H1 (cell line): ENCODE measurements at regions not wholly inside any gene's neighbourhood (a gene's known extent, or its start where the extent isn't known, plus 50 kb on each side); places are given as distances from the start of the nearest gene placed in this dataset.

Experiments
- CTCF ChIA-PET: fragments of 300-600 bp; sonication (Branson Sonifier 250); formaldehyde crosslinking; loops from one replicate; lab custom pipeline; 2021; ENCODE audit not compliant: partially characterized antibody; lab: Charles Lee
- POLR2A ChIA-PET: fragments of 300-600 bp; sonication (Branson Sonifier 250); formaldehyde crosslinking; loops from one replicate; lab custom pipeline; 2021; ENCODE audit warnings: inconsistent platforms; ENCODE audit not compliant: partially characterized antibody; lab: Charles Lee
- DNase-seq, 2 experiments: peaks; one replicate each; pipeline versions ENCODE4 v3.0.0 to v3.0.0-alpha.2; 2010 to 2022; ENCODE audit warnings: low spot score in 2 of 2, low read depth in 1 of 2, mixed read lengths in 1 of 2
- FAIRE-seq: peaks from 2 replicates; lab custom pipeline; 2011; peaks lifted over from hg19 to GRCh38; lab: Jason Lieb, UNC
- H2AFZ ChIP-seq: 2 replicates; pipeline ENCODE4 v1.8.1; 2012; ENCODE audit warnings: low read length, inconsistent platforms
- H2AK5ac ChIP-seq: 2 replicates; pipeline ENCODE4 v1.6.1; 2013; ENCODE audit warnings: low read depth, low read length
- H2BK120ac ChIP-seq: replicated peaks from 2 replicates; pipeline ENCODE3; 2013; ENCODE audit warnings: low read depth, low read length, inconsistent platforms
- H2BK12ac ChIP-seq: 2 replicates; pipeline ENCODE4 v1.6.1; 2013; ENCODE audit warnings: low read depth, low read length
- H2BK15ac ChIP-seq: 2 replicates; pipeline ENCODE4 v1.6.1; 2013; ENCODE audit warnings: low read length
- H2BK20ac ChIP-seq: 2 replicates; pipeline ENCODE4 v1.6.1; 2013; ENCODE audit warnings: low read length
- H2BK5ac ChIP-seq: 2 replicates; pipeline ENCODE4 v1.6.1; 2013; ENCODE audit warnings: low read depth, low read length
- H3K14ac ChIP-seq: 2 replicates; pipeline ENCODE4 v1.6.1; 2013; ENCODE audit warnings: inconsistent platforms; ENCODE audit not compliant: insufficient read length
- H3K18ac ChIP-seq: 2 replicates; pipeline ENCODE4 v1.6.1; 2013; ENCODE audit warnings: low read length; ENCODE audit errors: extremely low read depth
- H3K23ac ChIP-seq: 2 replicates; pipeline ENCODE4 v1.6.1; 2013; ENCODE audit warnings: inconsistent platforms; ENCODE audit not compliant: insufficient read length
- H3K23me2 ChIP-seq: 2 replicates; pipeline ENCODE4 v1.6.1; 2013; ENCODE audit warnings: low read depth, low read length
- H3K27ac ChIP-seq: 2 replicates; pipeline ENCODE4 v1.6.1; 2011; ENCODE audit warnings: low read depth, low read length, inconsistent platforms
- H3K27me3 ChIP-seq, 4 experiments: replicated peaks in 1 of 4; 1 replicate in 1 of 4; 2 replicates in 3 of 4; pipeline versions ENCODE4 v1.6.1 to v1.8.1; 2011 to 2013; ENCODE audit warnings: low read length in 3 of 4, mild to moderate bottlenecking in 3 of 4, inconsistent platforms in 2 of 4, mixed read lengths in 2 of 4, moderate library complexity in 1 of 4; ENCODE audit not compliant: control insufficient read depth in 3 of 4, insufficient read depth in 3 of 4; ENCODE audit errors: extremely low read depth in 1 of 4
- H3K36me3 ChIP-seq, 4 experiments: 2 replicates each; pipeline versions ENCODE4 v1.6.1 to v1.8.1; 2011 to 2013; ENCODE audit warnings: mild to moderate bottlenecking in 4 of 4, low read length in 3 of 4, moderate library complexity in 2 of 4, control low read depth in 1 of 4, inconsistent platforms in 1 of 4; ENCODE audit not compliant: insufficient read depth in 4 of 4, control insufficient read depth in 2 of 4
- H3K4ac ChIP-seq: replicated peaks from 2 replicates; pipeline ENCODE3; 2013; ENCODE audit warnings: low read length, low read depth, mixed read lengths, inconsistent platforms; ENCODE audit not compliant: insufficient read length
- H3K4me1 ChIP-seq, 4 experiments: replicated peaks in 1 of 4; 1 replicate in 1 of 4; 2 replicates in 3 of 4; pipeline versions ENCODE4 v1.6.1 to v1.8.1; 2011 to 2013; ENCODE audit warnings: low read length in 3 of 4, inconsistent platforms in 2 of 4, mixed read lengths in 1 of 4; ENCODE audit not compliant: insufficient read depth in 4 of 4, control insufficient read depth in 3 of 4
- H3K4me2 ChIP-seq, 2 experiments: 2 replicates each; pipeline versions ENCODE4 v1.6.1 to v1.8.1; 2011 to 2013; ENCODE audit warnings: low read depth in 2 of 2, low read length in 2 of 2, control low read depth in 1 of 2, inconsistent platforms in 1 of 2, mild to moderate bottlenecking in 1 of 2; ENCODE audit not compliant: insufficient read depth in 1 of 2
- H3K4me3 ChIP-seq, 4 experiments: fragments of 200-600, 300-600 bp in 1 of 4; sonication (generic), shearing (Covaris generic), sonication (Bioruptor Twin) in 1 of 4; 2 replicates each; pipeline versions ENCODE4 v1.5.1 to v1.8.1; 2011 to 2016; ENCODE audit warnings: low read length in 4 of 4, low read depth in 3 of 4, control low read depth in 2 of 4, inconsistent platforms in 2 of 4, mild to moderate bottlenecking in 2 of 4, mixed read lengths in 1 of 4, moderate library complexity in 1 of 4; ENCODE audit not compliant: insufficient read depth in 2 of 4; ENCODE audit errors: extremely low read depth in 1 of 4
- H3K56ac ChIP-seq: replicated peaks from 2 replicates; pipeline ENCODE3; 2013; ENCODE audit warnings: low read depth, mild to moderate bottlenecking, mixed read lengths, low read length, inconsistent platforms; ENCODE audit not compliant: insufficient read length
- H3K79me1 ChIP-seq: 2 replicates; pipeline ENCODE4 v1.6.1; 2013; ENCODE audit warnings: low read depth, low read length, control low read depth
- H3K79me2 ChIP-seq, 2 experiments: 2 replicates each; pipeline versions ENCODE4 v1.6.1 to v1.8.1; 2012 to 2013; ENCODE audit warnings: low read length in 2 of 2, mild to moderate bottlenecking in 2 of 2, inconsistent platforms in 1 of 2; ENCODE audit not compliant: insufficient read depth in 2 of 2, control insufficient read depth in 1 of 2
- H3K9ac ChIP-seq, 4 experiments: replicated peaks in 1 of 4; 1 replicate in 1 of 4; 2 replicates in 3 of 4; pipeline versions ENCODE4 v1.6.1 to v1.8.1; 2011 to 2013; ENCODE audit warnings: low read depth in 3 of 4, low read length in 3 of 4, control low read depth in 2 of 4, mild to moderate bottlenecking in 2 of 4, moderate library complexity in 2 of 4, inconsistent platforms in 1 of 4; ENCODE audit errors: extremely low read depth in 1 of 4
- H3K9me3 ChIP-seq, 2 experiments: 2 replicates each; pipeline versions ENCODE4 v1.6.1 to v1.8.1; 2012 to 2013; ENCODE audit warnings: mild to moderate bottlenecking in 2 of 2, moderate library complexity in 2 of 2, control low read depth in 1 of 2, inconsistent platforms in 1 of 2, low read depth in 1 of 2, low read length in 1 of 2, mixed read lengths in 1 of 2; ENCODE audit not compliant: insufficient read depth in 2 of 2
- H4K20me1 ChIP-seq, 2 experiments: replicated peaks in 1 of 2; 2 replicates each; pipeline versions ENCODE3 to v1.8.1; 2011 to 2013; ENCODE audit warnings: inconsistent platforms in 2 of 2, low read length in 2 of 2, mild to moderate bottlenecking in 1 of 2; ENCODE audit not compliant: insufficient read depth in 2 of 2, control insufficient read depth in 1 of 2
- H4K5ac ChIP-seq: 2 replicates; pipeline ENCODE4 v1.6.1; 2013; ENCODE audit warnings: low read length, low read depth, mixed read lengths, inconsistent platforms; ENCODE audit not compliant: insufficient read length
- H4K8ac ChIP-seq: 2 replicates; pipeline ENCODE4 v1.8.0; 2013; ENCODE audit warnings: mild to moderate bottlenecking, moderate library complexity, low read length, inconsistent platforms; ENCODE audit not compliant: insufficient read depth; ENCODE audit errors: extremely low read depth
- H4K91ac ChIP-seq: replicated peaks from 2 replicates; pipeline ENCODE3; 2013; ENCODE audit warnings: low read length, mixed read lengths, inconsistent platforms; ENCODE audit not compliant: insufficient read length
- CBX5 ChIP-seq: fragments of 300-800, 300-1000 bp; sonication (generic); IDR thresholded peaks from 2 replicates; pipeline ENCODE4 v1.7.1; 2016; ENCODE audit warnings: antibody characterized with exemption, low read length, low read depth
- CBX8 ChIP-seq: fragments of 300-800, 300-1000 bp; sonication (generic); IDR thresholded peaks from 2 replicates; pipeline ENCODE4 v1.7.1; 2016; ENCODE audit warnings: low read depth, low read length, borderline replicate concordance
- CHD1 ChIP-seq: IDR thresholded peaks from 2 replicates; pipeline ENCODE4 v1.6.1; 2012; ENCODE audit warnings: low read depth, low read length, improper control_type of control experiment
- EGR1 ChIP-seq: IDR thresholded peaks from 2 replicates; pipeline ENCODE4 v1.6.1; 2011; ENCODE audit warnings: low read depth, low read length, borderline replicate concordance
- GABPA ChIP-seq: IDR thresholded peaks from 2 replicates; pipeline ENCODE4 v1.6.1; 2011; ENCODE audit warnings: mild to moderate bottlenecking, low read length, moderate library complexity, borderline replicate concordance; ENCODE audit not compliant: insufficient read depth
- KDM1A ChIP-seq: fragments of 200-600, 300-600 bp; sonication (generic); IDR thresholded peaks from 2 replicates; pipeline ENCODE4 v1.7.1; 2016; ENCODE audit warnings: mild to moderate bottlenecking, low read length, borderline replicate concordance
- NANOG ChIP-seq: IDR thresholded peaks from 2 replicates; pipeline ENCODE4 v1.6.1; 2011; ENCODE audit warnings: low read length, low read depth, mild to moderate bottlenecking, inconsistent platforms; ENCODE audit not compliant: insufficient read depth, poor library complexity, severe bottlenecking
- PHF8 ChIP-seq: fragments of 200-600 bp; sonication (generic); conservative IDR thresholded peaks from 2 replicates; pipeline ENCODE4 v1.7.1; 2012; ENCODE audit warnings: low read depth, mild to moderate bottlenecking, inconsistent platforms, low read length, moderate library complexity
- POLR2AphosphoS5 ChIP-seq: IDR thresholded peaks from 2 replicates; pipeline ENCODE4 v1.6.1; 2011; ENCODE audit warnings: low read depth, low read length
- TEAD4 ChIP-seq: IDR thresholded peaks from 2 replicates; pipeline ENCODE4 v1.6.1; 2012; ENCODE audit warnings: low read depth, low read length, inconsistent platforms, mixed read lengths
- WGBS, 2 experiments: shearing (Covaris generic) in 1 of 2; methylation state at CpG; one replicate each; pipeline versions ENCODE4 v1.1.6 to v1.1.7; 2013 to 2015; ENCODE audit warnings: low lambda C conversion rate in 2 of 2, mixed read lengths in 2 of 2, inconsistent platforms in 1 of 2, low coverage in 1 of 2, missing lambda C conversion rate in 1 of 2; ENCODE audit not compliant: insufficient replicate concordance in 2 of 2, insufficient coverage in 1 of 2, insufficient read length in 1 of 2; ENCODE audit errors: extremely low coverage in 1 of 2, missing lambda C conversion rate in 1 of 2; 5-methylcytosine and 5-hydroxymethylcytosine counted together
- TF ChIP-seq, protein P1 (sequence below): IDR thresholded peaks from 2 replicates; pipeline ENCODE4 v1.6.1; 2011; ENCODE audit warnings: low read depth, mild to moderate bottlenecking, low read length; ENCODE audit not compliant: insufficient read depth

DNA sequence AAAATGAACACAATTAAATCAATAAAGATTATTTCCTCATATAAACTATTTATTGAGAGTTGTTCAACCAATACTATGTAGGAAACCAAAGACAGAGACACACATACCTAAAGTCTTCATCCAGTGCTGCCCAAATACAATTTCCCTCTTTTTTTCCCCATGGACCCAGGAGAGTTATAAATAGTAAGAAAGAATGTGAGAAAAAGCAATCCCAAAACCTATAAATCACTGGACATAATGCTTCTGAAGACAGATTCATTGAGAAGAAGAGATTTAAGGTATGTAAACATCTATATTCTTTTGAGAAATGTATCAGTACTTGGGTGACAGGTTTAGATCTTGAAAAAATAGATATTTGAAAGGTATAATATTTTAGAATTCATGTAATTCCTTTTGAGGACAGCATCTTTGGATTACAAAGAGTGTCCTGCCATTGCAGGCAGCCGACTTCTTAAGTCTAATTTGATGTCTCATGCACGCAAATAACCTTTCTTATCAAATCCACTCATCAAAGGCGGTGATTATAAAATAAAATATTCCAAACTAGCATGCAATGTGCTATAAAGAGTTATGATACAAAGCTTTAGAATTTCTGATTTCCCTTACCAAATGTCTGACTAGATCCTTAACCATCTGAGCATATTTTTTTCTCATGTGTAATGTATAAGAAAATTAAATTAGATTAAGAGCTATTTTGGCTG lies 739.4 kb downstream of the LIG4 start:
- Histone ChIP-seq H3K79me2 (no peaks in the 10 kb centered on the region), H3K18ac (no peak overlapping the region), H3K4me3 (no peak overlapping the region), H3K4me1 (peaks cover 0 to 3% (median 0%) of the 10 kb centered on the region in 4 experiments; a peak in 1 of 7 replicates), H2BK120ac (no peak overlapping the region), H3K9me3 (no peaks in the 10 kb centered on the region), H3K4me2 (no peak overlapping the region), H4K5ac (no peak overlapping the region), H3K23me2 (no peaks in the 10 kb centered on the region), H3K79me1 (no peaks in the 10 kb centered on the region), H3K14ac (no peak overlapping the region), H3K4ac (no peak overlapping the region), H2AK5ac (no peak overlapping the region), H2BK12ac (no peak overlapping the region), H3K9ac (no peak overlapping the region), H3K27me3 (no peaks in the 10 kb centered on the region), H3K56ac (no peak overlapping the region), H3K23ac (no peak overlapping the region), H2BK15ac (no peak overlapping the region), H4K8ac (no peak overlapping the region), H4K91ac (no peak overlapping the region), H2BK5ac (no peak overlapping the region), H2BK20ac (no peak overlapping the region), H3K36me3 (no peaks in the 10 kb centered on the region), H3K27ac (no peak overlapping the region), H2AFZ (no peak overlapping the region), H4K20me1 (no peaks in the 10 kb centered on the region)
- ChIA-PET CTCF (interaction anchor here (1.0 kb wide), 1 partner anchor 12 kb away, joined by 3 read pairs; no protein-coding TSS in a partner anchor), POLR2A (no interaction called here)
- DNase-seq (no peak), FAIRE-seq (no peak)
- TF ChIP-seq, protein P1, sequence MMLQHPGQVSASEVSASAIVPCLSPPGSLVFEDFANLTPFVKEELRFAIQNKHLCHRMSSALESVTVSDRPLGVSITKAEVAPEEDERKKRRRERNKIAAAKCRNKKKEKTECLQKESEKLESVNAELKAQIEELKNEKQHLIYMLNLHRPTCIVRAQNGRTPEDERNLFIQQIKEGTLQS = no peak
- TF ChIP-seq NANOG (no peak), POLR2AphosphoS5 (no peak), GABPA (no peak), CHD1 (no peak), KDM1A (no peak), CBX8 (no peak), CBX5 (no peak), TEAD4 (no peak), EGR1 (no peak), PHF8 (no peak)
- 92% methylated on average over 3 of the region's 3 CpGs; no CpG with 5 or more reads in 1 of the 2 experiments for WGBS, 2 experiments
